GM12873 (cell line): ENCODE measurements at regions not wholly inside any gene's neighbourhood (a gene's known extent, or its start where the extent isn't known, plus 50 kb on each side); places are given as distances from the start of the nearest gene placed in this dataset.

Experiments used
- TF ChIP-seq, protein P1 (sequence below): IDR thresholded peaks from 2 replicates; pipeline ENCODE4 v1.5.1; 2012; ENCODE audit warnings: low read depth, mild to moderate bottlenecking, moderate library complexity, low read length, control low read depth; ENCODE audit not compliant: insufficient read depth; ENCODE audit errors: missing control alignments

DNA sequence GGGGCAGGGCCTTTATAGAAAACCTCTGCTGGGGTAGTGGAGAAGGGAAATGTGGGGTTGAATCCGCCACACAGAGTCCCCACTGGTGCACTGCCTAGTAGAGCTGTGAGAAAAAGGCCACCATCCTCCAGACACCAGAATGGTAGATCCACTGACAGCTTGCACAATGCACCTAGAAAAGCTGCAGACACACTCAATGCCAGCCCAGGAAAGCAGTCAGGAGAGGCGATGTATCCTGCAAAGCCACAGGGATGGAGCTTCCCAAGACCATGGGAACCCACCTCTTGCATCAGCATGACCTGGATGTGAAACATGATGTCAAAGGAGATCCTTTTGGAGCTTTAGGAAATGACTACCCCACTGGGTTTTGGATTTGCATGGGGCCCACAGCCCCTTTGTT, 958.0 kb upstream of the MIR17HG start:
- TF ChIP-seq, protein P1, sequence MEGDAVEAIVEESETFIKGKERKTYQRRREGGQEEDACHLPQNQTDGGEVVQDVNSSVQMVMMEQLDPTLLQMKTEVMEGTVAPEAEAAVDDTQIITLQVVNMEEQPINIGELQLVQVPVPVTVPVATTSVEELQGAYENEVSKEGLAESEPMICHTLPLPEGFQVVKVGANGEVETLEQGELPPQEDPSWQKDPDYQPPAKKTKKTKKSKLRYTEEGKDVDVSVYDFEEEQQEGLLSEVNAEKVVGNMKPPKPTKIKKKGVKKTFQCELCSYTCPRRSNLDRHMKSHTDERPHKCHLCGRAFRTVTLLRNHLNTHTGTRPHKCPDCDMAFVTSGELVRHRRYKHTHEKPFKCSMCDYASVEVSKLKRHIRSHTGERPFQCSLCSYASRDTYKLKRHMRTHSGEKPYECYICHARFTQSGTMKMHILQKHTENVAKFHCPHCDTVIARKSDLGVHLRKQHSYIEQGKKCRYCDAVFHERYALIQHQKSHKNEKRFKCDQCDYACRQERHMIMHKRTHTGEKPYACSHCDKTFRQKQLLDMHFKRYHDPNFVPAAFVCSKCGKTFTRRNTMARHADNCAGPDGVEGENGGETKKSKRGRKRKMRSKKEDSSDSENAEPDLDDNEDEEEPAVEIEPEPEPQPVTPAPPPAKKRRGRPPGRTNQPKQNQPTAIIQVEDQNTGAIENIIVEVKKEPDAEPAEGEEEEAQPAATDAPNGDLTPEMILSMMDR, result no peak

GRCh38 chr13:90393408-90393807, 954.1 kb upstream of the MIR17HG start:
- TF ChIP-seq, protein P1, result no peak

DNA sequence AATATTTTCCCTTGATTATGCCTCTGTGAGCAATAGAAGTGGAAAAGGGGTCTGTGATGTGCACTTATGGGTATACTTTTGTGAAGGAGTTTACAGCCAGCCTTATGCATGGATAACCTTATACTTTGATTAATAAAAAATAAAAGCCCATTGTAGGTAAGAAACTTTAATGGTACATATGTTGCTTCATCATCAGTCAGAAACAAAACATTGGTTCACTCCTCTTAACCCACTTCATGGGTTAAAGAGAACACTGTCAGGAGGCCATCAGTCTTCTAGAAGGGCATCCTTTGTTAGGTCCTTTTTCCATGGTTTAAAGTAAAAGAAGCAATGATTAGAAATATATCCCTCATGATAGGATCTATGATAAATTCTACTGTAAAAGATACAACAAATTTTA, 952.1 kb upstream of the MIR17HG start:
- TF ChIP-seq, protein P1, result no peak

DNA sequence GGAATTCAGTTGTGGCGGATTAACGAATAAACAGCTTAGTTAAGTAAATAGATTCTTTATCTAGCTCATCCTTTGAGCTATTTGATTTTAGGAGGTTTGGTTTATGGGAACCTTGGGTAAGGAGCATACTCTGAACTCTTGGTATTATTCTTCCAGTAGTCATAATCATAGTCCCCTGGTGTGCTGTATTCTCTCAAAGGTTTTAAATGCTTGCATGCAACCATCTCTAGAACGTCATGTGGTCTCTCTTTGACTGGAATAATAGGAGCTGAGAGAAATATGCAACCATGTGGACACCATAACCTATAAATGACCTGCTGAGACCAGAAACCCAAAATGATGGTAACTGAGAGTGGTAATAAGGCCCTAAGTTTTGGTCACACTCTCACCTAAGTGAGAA, 951.6 kb upstream of the MIR17HG start:
- TF ChIP-seq, protein P1, result no peak

GRCh38 chr13:90396266-90396665, 951.2 kb upstream of the MIR17HG start:
- TF ChIP-seq, protein P1, result no peak

GRCh38 chr13:90397503-90397902, 950.0 kb upstream of the MIR17HG start:
- TF ChIP-seq, protein P1, result no peak

- TF ChIP-seq, protein P1, result no peak
These were observed 947.1 kb upstream of the MIR17HG start for GRCh38 chr13:90400372-90400771.

DNA sequence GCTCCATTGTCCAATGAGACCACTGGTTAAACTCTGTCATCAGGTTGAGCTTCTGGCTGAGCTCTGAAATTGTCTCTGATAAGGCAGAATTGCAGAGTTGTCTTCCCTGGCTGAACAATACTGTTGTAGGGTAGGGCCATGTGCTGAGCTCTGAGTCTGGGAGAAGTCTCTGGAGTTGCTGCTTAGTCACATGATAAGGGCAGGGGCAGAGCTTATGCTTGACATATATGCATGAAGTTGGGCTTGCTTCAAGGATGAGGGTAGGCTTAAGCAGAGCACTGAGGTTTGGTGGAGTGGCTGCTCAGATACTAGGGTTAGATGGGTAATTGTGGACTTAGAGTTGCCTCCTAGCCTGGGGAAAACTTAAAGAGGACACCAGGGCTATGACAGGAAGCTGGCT, 946.3 kb upstream of the MIR17HG start:
- TF ChIP-seq, protein P1, result no peak
